HFF-Myc (cell line): ENCODE measurements at regions not wholly inside any gene's neighbourhood (a gene's known extent, or its start where the extent isn't known, plus 50 kb on each side); places are given as distances from the start of the nearest gene placed in this dataset.

Source experiments
- DNase-seq: peaks from one replicate; pipeline ENCODE4 v3.0.0-alpha.2; 2011; ENCODE audit warnings: low read depth; ENCODE audit errors: extremely low read depth
- H3K4me3 ChIP-seq: replicated peaks from 2 replicates; pipeline ENCODE4 v1.5.1; 2011; ENCODE audit warnings: low read depth, mild to moderate bottlenecking, control low read depth, low read length
- CTCF ChIP-seq: IDR thresholded peaks from 2 replicates; pipeline ENCODE4 v1.5.1; 2012; ENCODE audit warnings: mild to moderate bottlenecking, low read depth, low read length, control low read depth; ENCODE audit errors: missing control alignments

DNA sequence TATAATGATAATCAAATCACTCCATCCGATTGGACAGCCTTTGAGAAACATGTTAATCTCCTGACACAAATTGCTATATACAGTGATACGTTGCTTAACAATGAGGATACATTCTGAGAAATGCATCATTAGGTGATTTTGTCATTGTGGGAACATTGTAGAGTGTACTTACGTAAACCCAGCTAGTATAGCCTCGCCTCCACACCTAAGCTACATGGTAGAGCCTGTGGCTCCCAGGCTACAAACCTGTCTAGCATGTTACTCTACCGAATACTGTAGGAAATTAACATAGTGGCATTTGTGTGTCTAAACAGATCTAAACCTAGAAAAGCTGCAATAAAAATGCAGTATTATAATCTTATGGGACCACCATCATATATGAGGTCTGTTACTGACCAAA lies 128.6 kb upstream of the PWP1 start:
- H3K4me3 ChIP-seq, result no peak overlapping the region
- no peak for DNase-seq
- no peak for TF ChIP-seq CTCF

- no peak overlapping the region for H3K4me3 ChIP-seq
- no peak for TF ChIP-seq CTCF
- DNase-seq, result no peak
Measured at GRCh38 chr12:107557589-107558100, 128.0 kb upstream of the PWP1 start.

DNA sequence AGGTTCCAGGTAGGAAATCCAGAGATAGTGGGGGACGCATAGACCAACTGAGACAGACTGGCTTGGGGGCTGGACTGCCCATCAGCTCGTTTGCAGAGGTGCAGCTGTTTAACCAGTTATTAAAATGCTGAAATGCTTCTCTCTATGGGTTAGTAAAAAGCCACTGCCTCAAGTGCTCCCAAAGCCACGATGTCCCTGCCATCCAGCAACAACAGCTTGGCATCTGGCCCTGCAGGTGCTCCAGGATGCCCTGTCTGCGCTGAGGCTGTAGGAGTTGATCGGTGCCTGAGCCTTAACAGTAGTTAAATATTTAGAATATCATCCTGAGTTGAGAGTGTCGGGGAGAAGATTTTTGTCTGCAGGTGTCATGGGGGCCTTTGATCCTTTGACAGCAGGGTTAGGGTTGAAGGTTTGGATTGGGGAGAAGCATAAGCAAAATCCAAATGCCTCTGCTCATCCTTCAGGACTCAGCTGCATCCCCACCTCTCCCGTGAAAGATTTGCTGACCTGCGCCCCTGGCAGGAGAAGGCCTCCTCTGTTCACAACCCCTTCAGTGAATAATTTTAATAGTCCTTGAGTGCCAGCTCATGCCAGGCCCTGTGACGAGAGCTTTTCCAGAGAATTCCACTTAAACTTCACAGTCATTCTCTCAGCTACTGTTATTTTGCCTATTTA lies 127.3 kb upstream of the PWP1 start:
- H3K4me3 ChIP-seq, result no peak overlapping the region
- TF ChIP-seq CTCF, result no peak
- DNase-seq, result no peak

DNA sequence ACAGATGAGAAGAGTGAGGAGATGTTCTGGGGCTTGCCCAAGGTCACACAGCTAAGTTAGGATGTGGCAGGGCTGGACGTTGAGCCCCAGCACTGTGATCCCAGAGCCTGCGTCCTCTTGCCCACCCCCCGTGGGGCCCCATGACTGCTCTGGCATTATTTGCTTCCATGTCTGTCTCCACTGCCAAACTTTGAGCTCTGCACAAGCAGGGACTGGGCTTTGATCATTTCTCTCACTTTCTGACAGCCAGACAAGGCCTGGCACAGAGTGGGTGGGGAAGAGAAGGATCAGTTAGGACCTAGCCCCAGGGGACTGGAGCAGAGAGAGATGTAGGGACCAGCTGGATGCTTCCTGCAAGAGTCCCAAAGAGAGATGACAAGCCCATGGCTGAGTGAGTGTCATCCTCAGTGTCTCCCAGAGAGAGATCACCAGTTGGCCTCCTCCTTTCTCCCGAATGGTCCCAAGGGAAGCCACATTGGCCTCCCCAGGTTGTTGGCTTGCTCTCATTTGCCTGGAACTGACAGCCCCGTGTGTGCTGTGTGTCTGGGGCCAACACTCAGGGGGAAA lies 126.7 kb upstream of the PWP1 start:
- no peak for TF ChIP-seq CTCF
- no peak for DNase-seq
- H3K4me3 ChIP-seq, result no peak overlapping the region

GRCh38 chr12:107560165-107560898 lies 125.3 kb upstream of the PWP1 start:
- DNase-seq, result no peak

GRCh38 chr12:107560899-107561285 lies 124.7 kb upstream of the PWP1 start:
- no peak overlapping the region for H3K4me3 ChIP-seq
- no peak for TF ChIP-seq CTCF
- DNase-seq, result no peak

More at GRCh38 chr12:107560165-107560898, 125.3 kb upstream of the PWP1 start:
- H3K4me3 ChIP-seq, result no peak overlapping the region
- no peak for TF ChIP-seq CTCF
